ENCODE measurements at regions not wholly inside any gene's neighbourhood (a gene's known extent, or its start where the extent isn't known, plus 50 kb on each side); places are given as distances from the start of the nearest gene placed in this dataset.

DNA sequence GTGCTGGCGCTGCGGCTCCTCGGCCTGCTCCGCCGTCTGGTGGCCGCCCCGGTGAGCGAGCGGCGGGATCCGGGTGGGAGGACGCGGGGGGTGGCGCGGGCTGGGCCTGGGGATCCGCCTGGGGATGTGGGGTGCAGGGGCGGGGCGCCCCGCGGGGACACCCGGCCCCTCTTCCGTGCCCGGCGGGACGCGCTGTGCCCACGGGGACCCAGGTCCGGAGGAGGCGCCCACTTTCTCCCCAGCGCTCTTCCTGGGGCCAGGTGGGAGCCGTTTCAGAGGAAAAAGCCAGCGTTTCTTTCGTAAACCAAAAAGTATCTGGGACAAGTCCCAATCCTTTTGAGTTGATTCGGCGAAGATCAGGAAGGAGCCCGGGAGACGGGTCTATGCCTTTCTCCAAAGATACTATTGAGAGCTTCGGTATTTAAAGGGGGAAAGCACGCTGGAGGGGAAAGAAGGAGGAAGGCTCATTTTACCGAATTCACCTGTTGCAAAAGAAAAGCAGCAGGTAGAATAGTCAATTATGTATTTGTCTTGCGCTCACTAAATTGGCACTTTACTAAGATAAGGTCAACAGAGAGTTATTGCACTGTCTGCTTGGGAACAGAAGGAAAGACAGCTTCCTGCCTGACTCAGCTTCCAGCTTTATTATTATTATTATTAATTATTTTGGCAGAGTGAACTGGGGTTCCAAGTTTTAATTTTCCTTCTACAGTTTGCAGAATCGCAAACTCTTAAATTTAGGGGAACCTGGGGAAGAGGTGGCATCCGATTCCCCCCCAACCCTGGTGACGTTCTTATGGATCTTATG, 81.5 kb upstream of the CD99 start:
- FAIRE-seq (no peak), DNase-seq (ENCODE audit: extremely low spot score, insufficient read length, low read depth) (no peak)

- peak; percentile 82 for DNase-seq (ENCODE audit: extremely low spot score, insufficient read length, low read depth)
These were observed 82.3 kb upstream of the CD99 start for GRCh38 chrX:2608638-2609430.

DNA sequence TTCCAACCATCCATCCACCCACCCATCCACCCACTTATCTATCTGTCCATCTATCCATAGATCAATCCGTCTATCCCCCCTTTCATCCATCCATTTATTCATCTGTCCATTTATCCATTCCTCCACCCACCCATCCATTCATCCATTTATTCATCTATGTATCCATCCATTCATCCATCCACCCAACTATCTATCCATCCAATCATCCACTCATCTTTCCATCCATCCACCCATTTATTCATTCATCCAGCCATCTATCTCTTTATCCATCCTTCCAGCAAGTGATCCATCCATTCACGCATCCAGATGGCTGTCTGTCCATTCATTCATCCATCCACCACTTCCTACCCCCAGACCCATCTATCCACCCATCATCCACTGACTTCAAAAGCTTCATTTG, 84.0 kb upstream of the CD99 start:
- FAIRE-seq: no peak
- no peak for DNase-seq (ENCODE audit: extremely low spot score, insufficient read length, low read depth)

More at GRCh38 chrX:2608638-2609430, 82.3 kb upstream of the CD99 start:
- FAIRE-seq: peak; percentile 65

DNA sequence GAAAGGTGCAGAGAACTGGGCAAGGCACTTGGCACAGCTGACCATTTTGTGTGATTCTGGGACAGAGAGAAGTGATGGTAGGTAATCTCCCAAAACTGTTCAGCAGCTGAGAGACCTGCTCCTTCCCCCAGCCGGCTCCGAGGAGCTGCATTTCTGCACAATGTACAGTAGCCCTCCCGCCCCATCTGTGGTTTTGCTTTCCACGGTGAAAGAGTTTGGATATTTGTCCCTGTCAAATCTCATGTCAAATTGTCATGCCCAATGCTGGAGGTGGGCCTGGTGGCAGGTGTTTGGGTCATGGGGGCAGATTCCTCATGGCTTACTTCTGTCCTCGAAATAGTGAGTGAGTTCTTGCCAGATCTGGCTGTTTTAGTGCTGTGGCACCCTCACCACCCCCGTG, 90.5 kb upstream of the CD99 start:
- DNase-seq (ENCODE audit: extremely low spot score, insufficient read length, low read depth): no peak
- no peak for FAIRE-seq

DNA sequence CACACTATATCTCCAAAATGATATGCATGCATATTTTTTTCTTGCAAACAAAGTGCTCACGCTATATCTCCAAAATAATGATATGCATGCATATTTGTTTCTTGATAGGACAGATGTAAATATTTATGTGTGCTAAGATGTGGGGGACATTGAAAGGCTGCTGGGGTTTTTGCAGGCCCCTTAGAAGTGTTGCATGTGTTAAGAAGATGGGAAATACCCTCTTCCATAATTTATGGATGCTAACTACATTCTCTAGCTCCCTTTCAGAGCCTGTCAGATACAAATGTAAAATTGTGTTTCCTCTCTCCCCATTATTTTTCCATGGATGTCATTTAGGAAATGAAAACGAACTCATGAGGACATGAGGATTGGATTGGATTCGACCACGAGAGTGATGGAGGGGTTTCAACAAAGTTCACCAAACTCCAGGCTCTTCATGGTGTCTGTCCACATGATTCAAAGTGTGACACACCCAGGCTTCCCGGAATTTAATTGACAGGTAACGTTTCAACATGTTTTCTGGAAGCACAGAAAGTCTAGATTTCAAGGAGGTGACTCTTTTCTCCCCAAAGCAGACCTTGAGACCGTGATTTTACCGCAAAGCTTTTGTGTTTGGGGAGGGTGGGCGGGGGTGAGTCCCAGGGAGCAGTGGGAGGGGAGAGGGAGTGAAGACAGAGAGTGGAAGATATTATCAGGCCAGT, 94.4 kb upstream of the CD99 start:
- FAIRE-seq: no peak
- no peak for DNase-seq (ENCODE audit: extremely low spot score, insufficient read length, low read depth)

- DNase-seq (ENCODE audit: extremely low spot score, insufficient read length, low read depth) (no peak), FAIRE-seq (no peak)
These were observed 95.0 kb upstream of the CD99 start for GRCh38 chrX:2596045-2596444.

- FAIRE-seq: no peak
- DNase-seq (ENCODE audit: extremely low spot score, insufficient read length, low read depth): no peak
These were observed 94.5 kb upstream of the DHRSX start for GRCh38 chrX:2595258-2595657.

DNA sequence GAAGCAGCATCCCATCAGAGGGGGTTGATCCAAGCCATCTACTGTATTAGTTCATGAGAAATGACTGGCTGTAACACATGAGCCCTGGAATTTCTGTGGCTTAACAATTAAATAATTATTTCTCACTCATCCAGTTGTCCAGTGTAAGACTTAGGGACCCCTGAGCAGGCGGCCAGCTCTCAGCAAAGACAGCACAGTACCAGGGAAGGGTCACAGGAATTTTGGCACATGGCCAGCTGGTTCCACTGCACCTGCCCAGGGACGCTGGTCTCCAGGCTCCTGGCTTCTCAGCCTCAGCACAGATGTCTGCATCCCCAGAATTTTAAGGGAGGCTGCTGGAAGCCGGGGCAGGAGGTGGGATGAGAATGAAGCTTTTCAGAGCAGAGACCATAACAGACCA, 93.7 kb upstream of the DHRSX start:
- FAIRE-seq: no peak
- no peak for DNase-seq (ENCODE audit: extremely low spot score, insufficient read length, low read depth)

GRCh38 chrX:2592279-2592678, 91.5 kb upstream of the DHRSX start:
- FAIRE-seq (peak; percentile 24), DNase-seq (ENCODE audit: extremely low spot score, insufficient read length, low read depth) (no peak)

GRCh38 chrX:2589186-2590020, 88.6 kb upstream of the DHRSX start:
- FAIRE-seq (no peak), DNase-seq (ENCODE audit: extremely low spot score, insufficient read length, low read depth) (no peak)

DNA sequence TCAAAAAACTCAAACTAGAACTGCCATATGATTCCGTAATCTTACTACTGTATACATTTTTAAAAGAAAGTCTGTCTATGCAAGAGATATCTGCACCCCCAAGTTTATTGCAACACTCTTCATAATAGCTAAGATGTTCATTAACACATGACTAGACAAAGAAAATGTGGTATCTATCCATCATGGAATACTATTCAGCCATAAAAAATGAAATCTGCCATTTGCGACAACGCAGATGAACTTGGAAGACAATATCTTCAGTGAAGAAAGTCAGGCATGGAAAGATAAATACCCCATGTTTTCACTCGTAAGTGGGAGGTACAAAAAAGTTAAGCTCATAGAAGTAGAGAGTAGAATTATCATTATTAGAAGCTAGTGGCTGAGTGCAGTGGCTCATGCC, 87.3 kb upstream of the DHRSX start:
- DNase-seq (ENCODE audit: extremely low spot score, insufficient read length, low read depth): no peak
- no peak for FAIRE-seq

DNA sequence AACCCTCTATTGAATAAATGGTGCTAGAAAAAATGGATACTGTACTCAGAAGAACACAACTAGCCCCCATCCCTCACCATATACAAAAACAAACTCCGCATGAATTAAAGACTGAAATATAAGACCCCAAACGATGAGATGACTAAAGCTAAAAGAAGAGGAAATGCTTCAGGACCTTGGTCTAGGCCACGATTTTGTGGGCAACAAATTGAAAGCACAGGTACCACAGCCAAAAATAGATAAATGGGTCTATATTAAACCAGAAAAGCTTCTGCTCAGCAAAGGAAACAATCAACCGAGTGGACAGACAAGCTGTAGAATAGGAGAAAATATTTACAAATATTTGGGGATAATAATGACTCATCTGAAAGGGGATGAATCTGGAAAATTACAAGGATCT, 86.4 kb upstream of the DHRSX start:
- no peak for FAIRE-seq

GRCh38 chrX:2585158-2585470, 84.3 kb upstream of the DHRSX start:
- no peak for DNase-seq (ENCODE audit: extremely low spot score, insufficient read length, low read depth)
- FAIRE-seq: no peak

More for the DNA sequence above, 86.4 kb upstream of the DHRSX start:
- DNase-seq (ENCODE audit: extremely low spot score, insufficient read length, low read depth): no peak

- DNase-seq (ENCODE audit: extremely low spot score, insufficient read length, low read depth) (no peak), FAIRE-seq (no peak)
These were observed 83.7 kb upstream of the DHRSX start for GRCh38 chrX:2584251-2585157.

DNA sequence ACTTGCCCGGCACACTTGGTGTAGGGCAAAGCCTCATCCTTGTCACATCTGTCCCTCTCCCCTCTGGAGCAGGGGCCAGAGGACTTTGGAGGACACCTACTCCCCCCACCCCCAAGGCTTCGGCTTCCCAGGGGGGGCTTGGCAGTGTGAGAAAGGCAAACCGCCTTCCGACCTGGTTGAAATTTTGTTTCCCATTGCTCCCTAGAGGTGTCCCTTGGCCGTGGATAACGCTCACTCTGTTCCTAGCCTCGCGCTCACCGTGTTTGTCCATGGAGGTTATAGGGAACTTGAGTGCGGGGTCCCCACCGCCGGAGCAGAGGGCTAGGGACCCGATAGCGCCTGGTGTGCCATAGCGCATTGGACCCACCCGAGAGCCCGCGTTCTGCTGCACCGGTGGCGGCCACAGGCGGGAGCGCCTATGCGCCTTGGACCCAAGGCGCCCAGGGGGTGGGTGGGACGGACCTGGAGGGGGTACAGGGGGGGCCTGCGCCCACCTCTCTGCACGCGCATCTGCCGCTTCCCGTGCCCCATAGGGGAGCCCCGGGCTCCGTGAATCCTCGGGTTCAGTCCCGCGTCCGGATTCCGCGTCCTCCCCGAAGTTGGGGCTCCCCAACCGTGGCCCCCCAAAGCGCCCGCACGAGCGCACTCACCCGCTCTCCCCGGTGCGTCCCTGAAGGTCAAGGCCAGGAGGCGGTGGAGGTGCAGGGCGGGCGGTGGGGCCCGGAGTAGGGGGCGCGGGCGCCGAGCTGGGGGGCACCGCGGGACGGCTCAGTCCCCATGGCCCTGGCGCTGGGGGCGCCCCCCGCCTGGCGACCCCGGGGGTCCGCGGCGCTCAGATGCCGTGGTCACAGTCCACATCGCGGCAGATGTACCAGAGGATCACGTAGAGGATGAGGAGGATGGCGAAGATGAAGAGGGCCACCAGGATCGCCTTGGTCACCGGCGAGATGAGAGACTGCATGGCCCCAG, 82.7 kb upstream of the DHRSX start:
- DNase-seq (ENCODE audit: extremely low spot score, insufficient read length, low read depth) (no peak), FAIRE-seq (no peak)

DNA sequence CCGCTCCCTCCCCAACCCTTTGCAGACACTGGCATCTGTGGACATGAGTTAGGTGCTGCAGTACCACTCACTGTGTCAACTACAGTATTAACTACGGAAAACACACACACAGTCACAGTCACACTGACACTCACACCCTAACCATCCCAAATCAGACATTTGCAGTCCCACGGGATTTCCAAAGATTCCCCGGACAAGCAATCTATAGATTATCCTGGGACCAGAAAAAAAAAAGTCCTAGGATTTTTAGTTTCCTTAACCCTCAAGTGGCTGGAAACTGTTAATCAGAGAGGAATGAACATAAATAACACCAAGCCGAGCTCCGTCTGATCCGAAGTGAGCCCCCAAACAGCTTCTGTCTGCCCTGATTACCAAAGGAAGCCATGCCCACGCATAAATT, 81.9 kb upstream of the DHRSX start:
- FAIRE-seq (no peak), DNase-seq (ENCODE audit: extremely low spot score, insufficient read length, low read depth) (no peak)

DNA sequence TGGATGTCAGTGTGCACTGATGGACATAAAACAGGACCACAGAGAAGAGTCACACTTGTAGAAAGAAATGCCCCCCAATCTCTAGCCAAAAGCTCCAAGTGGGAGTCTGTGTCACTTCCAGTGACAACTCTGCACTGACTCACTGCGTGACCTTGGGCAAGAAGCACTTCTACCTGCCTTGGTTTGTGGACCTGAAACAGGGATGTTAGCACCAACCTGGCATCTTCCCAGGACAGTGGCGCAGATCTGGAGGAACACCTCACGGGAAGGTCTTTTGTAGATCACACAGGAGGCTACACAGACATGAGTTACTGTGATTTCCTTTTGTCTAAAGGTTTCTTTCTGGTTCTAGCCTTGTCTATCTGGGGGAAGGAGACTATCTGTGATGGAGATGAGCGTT, 80.5 kb upstream of the DHRSX start:
- DNase-seq (ENCODE audit: extremely low spot score, insufficient read length, low read depth) (no peak), FAIRE-seq (no peak)

DNA sequence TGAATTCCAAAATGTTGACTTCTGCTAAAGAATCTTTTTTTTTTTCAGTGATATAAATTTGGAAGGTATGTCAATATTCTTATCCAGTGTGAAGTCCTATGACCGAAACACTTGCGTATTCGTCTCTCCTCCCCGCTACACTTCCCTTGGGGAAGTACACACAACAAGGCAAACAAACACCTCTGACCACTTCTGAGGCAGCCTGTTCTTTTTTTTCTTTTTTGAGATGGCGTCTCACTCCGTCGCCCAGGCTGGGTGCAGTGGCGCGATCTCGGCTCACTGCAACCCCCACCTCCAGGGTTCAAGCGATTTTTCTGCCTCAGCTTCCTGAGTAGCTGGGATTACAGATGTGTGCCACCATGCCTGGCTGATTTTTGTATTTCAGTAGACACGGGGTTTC, 78.1 kb upstream of the DHRSX start:
- DNase-seq (ENCODE audit: extremely low spot score, insufficient read length, low read depth) (no peak), FAIRE-seq (peak; percentile 49)
